SIG-M5 treated with dmso at 0.1 percent for 504 hours (cell line): ENCODE measurements at regions not wholly inside any gene's neighbourhood (a gene's known extent, or its start where the extent isn't known, plus 50 kb on each side); places are given as distances from the start of the nearest gene placed in this dataset.
A peak's percentile ranks its signal among the peaks of the same experiment; 100 is the strongest.

Experiments
- DNase-seq: peaks from one replicate; lab custom pipeline; 2025; ENCODE audit not compliant: unreplicated experiment; lab: John Stamatoyannopoulos, UW

- DNase-seq, result no peak
Observed at GRCh38 chr1:232682248-232682647, 52.3 kb upstream of the SIPA1L2 start.

GRCh38 chr1:232684371-232685105 lies 54.6 kb upstream of the SIPA1L2 start:
- no peak for DNase-seq

DNA sequence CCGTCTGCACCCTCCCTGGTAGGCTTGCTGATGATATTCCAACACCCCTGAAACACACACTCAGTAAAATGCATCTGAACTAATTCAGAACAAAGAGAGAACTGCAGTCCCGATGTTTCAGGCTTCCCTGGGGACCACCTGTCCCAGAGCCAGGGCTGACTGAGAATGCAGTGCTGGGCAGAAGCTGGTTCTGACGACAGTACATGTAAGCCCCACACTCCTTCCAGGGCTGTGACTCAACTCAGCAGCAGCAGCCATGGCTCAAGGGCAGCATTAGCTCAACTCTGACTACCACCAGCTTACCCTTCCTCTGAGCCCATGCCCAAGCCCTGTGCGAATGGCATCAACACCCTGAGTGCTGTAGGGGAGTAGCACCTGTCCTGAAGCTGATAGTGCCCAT lies 56.4 kb upstream of the SIPA1L2 start:
- DNase-seq, result no peak

DNA sequence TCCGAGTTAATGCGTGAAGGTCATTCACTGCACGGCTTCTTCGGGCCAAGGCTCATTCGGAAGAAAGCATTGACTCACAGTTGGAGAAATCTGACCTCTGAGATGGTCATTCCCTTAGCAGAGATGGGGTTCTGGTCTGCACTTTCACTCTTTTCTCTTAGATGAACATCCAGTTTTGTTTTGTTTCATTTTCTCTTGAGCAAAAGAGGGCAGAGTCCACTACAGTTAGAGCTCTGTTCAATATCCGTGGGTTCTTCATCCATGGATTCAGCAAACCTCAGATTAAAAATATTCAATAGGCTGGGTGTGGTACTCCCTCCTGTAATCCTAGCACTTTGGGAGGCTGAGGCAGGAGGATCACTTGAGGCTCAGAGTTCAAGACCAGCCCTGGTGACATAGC lies 57.4 kb upstream of the SIPA1L2 start:
- DNase-seq, result no peak

GRCh38 chr1:232687728-232688127 lies 57.8 kb upstream of the SIPA1L2 start:
- no peak for DNase-seq

DNA sequence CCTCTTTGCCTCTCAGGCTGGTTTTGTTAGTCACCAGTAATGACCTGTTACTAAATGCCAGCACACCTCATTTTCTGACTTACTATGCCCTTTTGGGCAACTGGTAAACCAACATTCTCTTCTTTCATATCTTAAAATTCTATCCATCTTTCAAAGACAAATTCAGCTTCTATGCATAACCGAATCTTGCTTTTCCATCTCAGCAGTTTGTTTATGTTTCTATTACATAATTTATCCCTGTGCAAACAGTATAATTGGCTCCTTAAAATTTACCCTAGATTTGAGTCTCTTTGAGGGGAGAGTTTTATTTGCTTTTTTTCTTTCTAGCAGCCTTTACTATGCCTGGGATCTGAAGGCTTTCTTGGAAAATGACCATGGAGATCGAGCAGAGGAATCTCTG lies 58.5 kb upstream of the SIPA1L2 start:
- DNase-seq, result no peak

DNA sequence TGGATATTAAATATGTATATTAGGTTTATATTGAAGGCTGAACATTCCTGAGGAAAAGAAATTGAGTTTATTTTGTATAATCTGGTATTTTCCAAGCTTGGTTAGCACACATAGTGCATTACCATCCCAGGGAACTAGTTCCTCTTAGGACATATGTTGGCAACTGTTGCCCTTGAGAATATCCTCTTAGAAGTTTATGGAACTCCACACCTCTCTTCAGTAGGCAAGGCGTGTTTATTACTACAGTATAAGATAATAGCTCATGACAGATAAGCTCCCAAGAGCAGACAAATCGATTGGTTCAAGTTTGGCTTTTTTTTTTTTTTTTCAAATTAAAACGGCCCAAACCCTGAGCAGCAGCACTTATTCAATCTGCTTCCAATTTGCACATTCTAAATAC lies 59.8 kb upstream of the SIPA1L2 start:
- no peak for DNase-seq

DNA sequence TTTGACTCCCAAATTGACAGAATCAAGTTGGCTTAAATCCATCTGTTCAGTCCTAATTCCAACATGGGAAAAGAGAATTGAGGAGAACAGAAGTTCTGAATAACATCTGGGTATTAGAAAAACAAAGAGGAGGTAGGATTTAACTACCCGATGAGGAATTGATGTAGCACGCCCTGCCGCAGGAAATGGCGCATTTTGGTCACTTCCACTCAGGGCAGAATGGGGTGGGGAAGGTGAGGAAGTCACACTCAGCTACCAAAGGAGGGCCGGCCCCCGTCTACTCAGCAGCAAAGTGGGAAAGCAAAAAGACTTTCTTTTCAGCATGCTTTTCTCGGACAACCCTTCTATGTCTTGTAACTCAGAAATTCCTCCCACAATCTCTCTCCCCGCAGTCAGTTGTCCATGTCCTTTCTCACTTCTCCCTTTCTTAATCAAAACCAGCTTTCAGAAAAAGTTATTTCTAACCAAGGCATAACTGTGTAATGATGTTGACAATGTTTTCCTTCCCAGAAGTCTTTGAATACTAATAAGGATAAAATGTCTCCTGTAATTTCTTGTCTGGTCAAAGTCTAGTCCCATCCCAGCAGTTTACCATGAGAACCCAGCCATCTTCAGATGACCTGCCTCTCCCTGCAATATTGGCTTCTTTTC lies 60.5 kb upstream of the SIPA1L2 start:
- DNase-seq, result no peak

- DNase-seq, result no peak
Observed at GRCh38 chr1:232694475-232694874, 64.5 kb upstream of the SIPA1L2 start.

- no peak for DNase-seq
Observed at GRCh38 chr1:232695621-232696385, 65.9 kb upstream of the SIPA1L2 start.

- no peak for DNase-seq
Observed at GRCh38 chr1:232696466-232696865, 66.5 kb upstream of the SIPA1L2 start.

- no peak for DNase-seq
Observed at GRCh38 chr1:232697187-232697822, 67.4 kb upstream of the SIPA1L2 start.

DNA sequence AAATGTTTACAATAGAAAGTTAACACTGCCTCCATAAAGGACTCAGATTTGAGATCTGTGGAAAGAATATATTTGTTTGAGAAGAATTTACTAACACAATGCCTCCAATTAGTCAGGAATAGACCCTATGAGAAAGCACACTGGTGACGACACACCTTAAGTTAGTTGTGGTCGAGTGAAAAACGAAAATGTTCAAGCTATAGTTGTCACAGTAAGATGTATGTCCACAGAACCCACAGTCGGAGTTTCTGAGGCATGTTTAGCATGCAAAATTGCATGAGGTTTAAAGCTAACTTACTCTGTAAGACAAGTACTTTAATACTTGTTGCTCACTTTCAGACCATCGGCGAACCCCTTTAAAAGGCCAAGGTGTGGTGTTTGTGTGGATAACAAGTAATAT lies 69.9 kb upstream of the SIPA1L2 start:
- no peak for DNase-seq

DNA sequence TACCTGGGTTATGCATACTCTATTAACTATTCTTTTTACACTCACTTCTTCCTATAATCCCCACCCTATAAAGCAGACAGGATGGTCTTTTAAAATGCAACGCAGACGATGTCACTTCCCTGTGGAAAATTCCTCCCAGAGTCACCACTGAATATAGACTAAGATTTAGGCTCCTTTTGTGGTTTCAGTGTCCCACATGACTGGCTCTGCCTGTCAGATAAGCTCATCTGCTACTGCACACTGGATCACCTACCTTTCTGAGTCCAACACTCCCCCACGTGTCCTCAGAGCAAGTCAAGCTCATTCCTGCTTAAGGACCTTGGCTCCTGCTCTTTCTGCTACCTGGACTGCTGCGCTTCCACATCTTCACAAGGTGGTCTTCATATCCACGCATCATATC lies 73.0 kb upstream of the SIPA1L2 start:
- no peak for DNase-seq

DNA sequence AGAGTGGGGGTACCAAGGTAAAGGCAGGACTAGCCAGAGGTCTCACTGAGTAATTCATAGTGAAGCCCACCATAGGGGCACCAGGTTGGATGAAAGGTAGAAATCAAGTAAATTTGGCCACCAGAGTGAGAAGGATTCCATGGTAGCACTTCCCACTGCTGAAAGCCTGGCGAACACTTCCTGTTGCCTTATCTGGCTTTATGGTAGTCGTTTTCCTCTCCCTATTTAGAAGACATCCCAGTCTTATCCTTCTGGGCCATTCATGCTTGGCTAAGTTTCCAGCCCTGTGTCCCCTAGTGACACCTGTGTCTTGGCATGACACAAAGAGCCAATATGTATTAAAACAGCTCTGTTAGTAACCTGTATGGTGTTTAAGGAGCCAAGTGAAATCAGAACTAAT lies 74.3 kb upstream of the SIPA1L2 start:
- DNase-seq, result no peak

DNA sequence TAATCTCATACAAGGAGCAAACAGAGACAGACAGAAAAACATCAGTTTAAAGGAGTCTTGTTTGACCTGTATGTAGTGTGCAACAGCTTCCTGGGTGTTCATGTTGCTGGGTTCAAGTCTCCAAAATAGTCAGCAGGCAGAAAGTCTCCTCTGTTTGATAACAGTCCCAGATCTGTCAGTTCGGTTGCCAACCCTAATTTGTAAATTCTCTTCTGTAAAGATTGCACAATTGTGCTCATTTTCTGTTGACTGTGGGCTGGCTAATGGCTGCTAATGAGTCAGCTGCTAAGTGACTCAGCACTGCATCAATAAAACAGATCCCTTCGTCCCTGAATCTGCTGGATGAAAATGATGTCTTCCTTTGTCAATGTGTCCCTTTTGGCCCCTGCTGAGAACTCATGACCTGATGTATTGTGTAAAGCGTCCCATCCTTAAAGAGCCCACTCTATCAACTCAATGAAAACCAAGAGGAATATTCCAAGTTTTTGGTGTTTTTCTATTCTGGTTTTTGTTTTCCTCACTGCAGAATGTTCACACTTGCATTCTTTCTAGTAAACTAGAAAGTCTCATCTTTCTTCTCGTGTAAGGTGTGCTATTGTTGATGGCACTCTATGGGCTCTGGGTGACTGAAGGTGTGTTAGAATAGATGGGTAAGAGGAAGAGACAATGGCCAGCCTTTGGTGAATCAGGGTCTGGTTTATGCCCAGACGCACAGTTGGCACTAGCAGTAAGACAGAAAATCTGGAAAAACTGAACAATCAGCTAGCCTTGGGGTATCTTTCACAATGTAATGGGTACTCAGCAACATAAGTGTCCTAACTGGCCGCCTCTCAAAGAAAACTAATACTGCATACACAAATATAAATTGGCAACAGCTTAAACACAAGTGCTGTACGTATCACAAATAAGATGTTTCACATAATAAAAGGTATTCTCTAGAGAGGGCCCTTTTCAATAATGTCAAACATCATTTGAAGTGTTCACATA lies 75.1 kb upstream of the SIPA1L2 start:
- DNase-seq, result peak; percentile 92

DNA sequence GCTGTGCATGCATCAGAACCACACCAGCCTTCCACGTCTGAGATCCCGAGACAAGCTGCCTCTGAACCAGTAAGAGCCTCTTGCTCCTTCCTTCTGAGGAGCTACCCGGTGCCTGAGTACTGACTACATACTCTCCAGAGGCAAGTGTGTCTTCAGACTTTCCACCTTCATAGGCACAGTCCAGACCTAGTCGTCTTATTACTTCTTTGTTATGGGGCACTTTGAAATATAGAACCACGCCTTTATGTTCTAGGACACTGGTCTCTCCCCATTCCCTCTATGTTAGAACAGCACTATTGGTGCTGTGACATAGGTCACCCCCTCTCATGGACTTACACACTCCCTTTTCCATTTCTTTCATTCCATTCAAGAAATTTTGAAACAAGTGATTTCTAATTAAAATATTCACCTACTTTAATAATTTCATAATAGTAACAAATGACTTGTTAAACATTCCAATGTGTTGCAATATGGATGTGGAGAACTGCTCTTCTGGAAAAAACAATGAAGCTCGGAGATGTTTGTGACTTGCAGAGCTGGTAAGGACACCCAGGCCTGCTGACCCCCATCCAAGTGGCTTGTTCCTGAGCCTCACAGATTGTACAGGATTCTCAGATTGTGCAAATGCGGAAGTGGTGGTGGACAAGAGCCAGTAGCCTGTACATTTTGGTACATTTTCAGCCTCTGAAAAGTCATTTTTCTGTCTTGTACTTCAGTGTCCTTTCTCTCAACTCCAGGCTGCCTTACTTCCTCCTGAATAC lies 76.1 kb upstream of the SIPA1L2 start:
- no peak for DNase-seq

- DNase-seq, result no peak
Observed at GRCh38 chr1:232707142-232707541, 77.2 kb upstream of the SIPA1L2 start.

DNA sequence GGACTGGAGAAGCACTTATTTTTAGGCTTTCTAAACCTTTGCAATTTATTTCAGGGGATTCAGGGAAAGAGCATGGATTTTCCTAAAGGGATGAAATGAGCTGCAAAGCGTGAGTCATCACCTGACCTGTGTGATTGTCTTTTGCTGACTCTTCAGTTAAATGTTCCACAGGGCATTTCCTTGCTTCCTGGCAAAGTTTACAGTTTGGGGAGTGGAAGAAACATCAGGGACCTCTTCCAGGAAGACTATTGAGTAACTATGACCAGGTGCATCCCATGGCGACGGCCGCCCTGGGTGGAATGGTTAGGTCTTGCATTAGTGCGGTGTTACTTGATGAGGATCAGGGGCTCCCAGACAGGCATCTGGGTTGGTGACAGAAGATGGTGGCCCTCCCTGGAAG lies 79.5 kb upstream of the SIPA1L2 start:
- DNase-seq, result no peak

DNA sequence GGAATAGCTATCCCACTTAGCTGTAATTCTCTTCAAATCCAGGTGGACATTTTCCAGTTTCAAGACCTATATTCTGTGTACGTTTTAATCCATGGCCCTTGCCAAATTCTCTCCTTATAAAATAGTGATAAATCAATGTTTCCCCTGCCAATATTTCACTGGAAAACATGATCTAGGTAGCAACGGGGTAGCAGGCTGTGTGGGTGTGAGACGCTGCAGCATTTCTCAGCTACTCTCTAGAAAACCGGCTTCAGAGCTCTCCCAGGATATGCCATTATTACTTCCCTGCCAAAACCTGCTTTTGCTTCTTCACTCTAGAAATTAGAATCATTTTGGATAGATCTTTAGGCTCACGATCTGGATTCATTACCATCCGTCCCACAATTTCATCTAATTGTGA lies 82.1 kb upstream of the SIPA1L2 start:
- no peak for DNase-seq
